ENCODE measurements at regions not wholly inside any gene's neighbourhood (a gene's known extent, or its start where the extent isn't known, plus 50 kb on each side); places are given as distances from the start of the nearest gene placed in this dataset.

DNA sequence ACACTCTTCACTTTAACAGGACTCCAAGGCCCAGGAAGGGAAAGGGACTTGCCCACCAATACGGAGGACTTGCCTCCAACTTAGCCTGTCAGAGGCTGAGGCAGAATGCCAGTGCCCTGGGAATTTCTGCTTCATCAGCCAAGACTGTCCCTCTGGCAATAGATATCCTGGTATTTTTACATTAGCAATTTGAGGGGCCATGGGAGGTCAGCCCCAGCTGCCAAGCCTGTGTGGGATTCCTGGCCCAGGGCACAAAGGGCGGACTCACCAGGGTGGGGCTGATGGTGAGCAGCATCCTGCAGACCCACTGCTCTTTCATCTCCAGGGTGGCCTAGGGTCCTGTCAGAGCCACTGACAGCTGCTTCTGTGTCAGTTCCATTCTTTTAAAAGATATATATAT, 78.3 kb upstream of the CIBAR2 start:
- DNase-seq: no peak

- DNase-seq: no peak
Measured at GRCh38 chr16:85191341-85191965, 79.2 kb upstream of the CIBAR2 start.

DNA sequence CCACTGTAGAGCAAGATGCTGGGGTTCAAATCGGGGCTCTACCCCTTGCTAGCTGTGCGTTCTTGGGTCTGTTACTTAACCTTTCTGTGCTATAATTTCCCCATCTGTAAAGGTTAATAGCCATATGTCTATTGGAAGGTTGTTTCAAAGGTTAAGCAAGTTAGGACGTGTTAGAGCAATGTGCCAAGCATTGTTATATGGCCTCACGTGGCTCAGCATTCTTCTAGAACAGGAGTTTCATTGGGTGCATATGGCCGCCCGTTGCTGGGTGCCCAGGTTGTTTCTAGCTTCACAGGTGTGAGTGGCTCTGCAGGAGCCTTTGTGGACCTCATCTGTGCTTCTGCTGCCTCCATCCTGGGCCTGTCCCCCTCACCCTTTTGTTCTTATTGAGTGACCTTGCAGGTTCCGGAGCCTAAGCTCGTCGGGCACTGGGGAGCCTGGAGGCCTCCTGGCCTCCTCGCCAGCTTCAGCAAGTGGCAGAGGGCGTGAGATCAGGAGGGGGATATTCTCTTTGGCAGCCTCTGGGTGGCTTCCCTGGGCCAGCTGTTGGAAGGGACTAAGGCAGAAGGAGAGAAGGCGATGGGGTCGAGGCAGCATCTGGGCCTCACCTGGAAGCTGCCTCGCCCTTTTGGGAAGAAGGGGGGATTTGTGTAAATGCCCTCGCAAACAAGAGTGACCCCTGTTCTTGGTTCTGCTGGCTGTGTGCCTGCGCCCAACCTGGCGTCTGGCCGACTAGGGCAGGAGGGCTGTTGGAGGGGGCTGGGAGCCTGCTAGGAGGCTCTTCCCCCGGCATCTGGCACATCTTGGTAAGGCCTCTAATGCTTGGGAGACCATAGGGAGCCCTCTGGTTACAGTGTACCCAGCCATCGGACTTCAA, 80.2 kb upstream of the CIBAR2 start:
- no peak for DNase-seq

DNA sequence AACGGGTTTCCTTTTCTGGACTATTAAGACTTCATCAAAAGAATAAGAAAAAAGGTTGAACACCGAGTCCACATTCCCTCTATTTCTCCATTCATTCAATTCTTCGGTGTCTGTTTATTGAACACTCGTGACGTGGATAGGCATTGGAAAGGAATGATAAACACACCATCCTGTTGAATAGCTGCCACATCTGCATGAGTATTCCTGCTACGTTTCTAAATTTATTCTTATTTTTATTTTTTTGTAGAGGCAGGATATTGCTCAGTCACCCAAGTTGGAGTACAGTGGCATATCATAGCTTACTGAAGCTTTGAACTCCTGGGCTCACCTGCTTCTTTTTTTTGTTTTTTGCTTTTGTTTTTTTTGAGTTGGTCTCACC, 80.8 kb upstream of the CIBAR2 start:
- no peak for DNase-seq

GRCh38 chr16:85193876-85194275, 81.6 kb upstream of the CIBAR2 start:
- no peak for DNase-seq

DNA sequence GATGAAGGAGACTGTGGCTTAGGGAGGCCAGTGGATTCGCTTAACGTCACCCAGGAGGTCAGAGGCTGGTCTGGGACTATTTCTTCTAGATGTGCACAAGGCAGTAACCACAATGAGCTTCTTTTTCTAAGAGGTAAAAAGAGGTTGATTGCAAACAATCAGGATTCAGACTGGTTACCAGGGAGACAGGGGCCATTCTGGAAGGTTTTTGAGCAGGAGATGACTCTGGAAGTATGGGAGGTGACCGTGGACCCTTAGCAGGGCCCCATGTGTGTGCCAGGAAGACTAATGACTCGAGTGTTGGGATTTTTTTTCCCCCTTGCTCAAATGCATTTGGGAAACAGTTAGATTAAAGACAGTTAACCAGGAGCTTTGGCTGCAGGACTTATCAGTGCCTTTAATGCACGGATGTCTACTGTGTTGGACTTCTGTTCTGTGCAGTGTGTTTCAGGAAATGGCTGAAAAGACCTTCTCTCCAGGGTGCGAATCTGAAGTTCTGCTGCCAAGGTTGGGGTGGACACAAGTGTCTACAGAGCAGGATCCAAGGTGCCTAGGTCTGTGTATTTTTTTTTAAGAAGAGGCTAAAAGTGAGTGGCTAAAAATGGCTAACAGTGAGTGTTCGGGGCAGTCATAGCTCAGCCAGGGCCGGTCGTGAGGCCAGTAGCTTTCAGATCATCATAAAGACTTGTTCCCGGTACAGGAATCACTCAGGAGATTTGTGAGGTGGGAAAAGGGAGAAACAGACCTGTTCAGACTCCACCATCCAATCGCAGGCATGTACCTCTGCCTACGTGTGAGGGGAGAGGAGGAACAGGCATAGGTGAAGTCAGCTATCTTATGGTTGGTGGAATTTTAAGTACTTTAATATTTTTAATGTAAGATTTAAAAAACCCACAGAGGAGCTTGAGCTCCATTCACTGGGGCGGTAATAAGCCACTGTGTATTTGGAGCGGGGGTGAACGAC, 82.3 kb upstream of the CIBAR2 start:
- no peak for DNase-seq

DNA sequence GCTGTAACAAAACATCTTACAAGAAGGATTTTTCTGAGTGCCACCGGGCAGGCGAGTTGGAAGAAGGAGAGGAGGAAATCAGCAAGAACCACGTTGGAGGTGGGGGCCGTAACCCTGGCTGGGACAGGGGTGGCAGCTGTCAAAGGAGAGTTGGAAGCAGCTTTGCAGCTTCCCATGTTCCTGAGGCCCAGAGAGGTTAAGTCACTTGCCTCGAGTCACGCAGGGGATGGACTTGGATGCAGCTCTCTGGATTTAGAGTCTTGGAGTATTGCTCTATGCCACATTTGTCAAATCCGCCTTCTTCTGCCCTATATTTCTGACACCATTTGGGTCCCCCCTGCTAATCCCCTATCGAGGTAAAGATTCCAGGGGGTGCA, 83.0 kb upstream of the CIBAR2 start:
- no peak for DNase-seq

DNA sequence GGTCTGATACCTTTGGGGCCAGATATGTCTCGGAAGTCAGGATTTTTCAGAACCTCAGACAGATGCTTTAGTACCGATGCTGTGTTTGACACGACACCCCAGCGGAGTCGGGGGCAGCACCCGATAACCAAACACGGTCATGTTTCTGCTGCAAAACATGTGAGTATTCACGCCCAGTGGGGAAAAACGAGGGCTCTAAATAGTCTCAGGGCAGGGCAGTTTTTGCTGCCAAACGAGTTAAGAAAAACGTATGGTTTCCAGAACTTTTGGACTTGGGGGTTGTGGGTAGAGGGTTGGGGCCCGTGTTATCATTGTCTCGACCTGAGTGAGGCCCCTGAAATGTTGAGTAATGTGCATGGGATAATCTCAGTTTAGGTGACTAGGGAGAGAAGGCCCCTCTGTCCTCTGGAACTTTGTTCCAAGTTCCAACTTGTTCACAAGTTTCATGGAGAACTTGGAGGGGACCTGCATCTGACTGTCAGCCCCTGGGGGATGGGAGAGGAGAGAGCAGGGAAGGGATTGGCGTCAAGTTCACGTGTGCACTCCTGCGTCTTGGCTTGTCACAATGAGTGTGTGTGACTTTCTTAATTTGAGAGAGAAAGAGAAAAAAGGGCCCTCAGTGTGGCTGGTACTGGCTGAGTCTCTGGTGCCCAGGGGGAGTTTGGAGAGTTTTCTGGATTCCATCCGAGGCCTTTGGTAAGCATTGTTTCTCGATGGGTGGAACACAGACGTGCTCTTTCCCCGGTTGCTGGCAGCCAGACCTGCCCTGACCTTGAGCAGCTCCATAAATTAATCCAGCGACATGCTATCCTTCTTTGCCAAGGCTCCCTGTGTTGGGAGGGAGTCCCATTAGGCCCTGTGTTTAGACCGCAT, 83.9 kb upstream of the CIBAR2 start:
- no peak for DNase-seq

GRCh38 chr16:85196976-85197375, 84.7 kb upstream of the CIBAR2 start:
- DNase-seq: no peak

DNA sequence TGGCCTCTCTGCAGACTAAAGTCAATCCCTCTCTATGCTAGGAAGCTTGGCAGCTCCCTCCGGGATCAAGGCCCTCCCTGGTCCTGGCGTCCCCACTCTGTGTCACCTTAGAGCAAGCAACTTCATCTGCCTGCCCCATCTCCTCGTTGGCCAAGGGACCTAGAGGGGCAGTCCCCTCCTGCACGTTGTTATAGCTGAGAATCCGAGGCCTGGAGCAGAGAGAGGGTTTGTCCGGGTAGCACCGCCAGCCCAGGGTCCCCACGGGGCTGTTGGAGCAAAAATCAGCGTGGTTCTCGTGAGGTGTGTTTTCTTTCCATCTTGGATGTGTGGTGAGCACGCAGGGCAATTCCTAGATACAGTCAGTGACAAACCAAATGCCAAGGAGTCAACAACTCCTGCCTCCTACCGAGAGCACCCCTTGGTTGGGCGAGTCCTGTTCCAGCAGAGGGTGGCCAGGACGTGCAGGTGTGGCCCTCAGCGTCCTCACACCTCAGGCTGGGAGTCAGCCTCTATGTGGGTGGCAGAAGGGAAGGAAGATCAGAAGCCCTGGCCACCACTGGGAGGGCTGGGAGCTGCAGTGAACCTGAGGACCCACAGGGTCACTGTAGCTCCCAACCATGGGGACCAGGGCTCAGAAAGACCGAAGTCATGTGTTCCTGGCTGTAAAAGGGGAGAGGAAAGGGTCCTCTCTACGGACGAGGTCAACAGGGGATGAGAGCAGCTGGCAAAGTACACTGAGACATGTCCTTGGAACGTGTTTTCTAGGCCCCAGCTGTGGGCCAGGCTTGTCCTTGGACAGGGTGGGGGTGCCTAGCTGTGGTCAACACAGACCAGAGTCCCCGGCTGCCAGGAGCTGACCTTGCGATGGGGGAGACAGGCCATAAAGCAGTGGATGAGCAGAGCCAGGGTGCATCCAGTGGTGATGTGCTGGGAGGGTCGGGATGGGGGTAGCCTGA, 85.6 kb upstream of the CIBAR2 start:
- no peak for DNase-seq

DNA sequence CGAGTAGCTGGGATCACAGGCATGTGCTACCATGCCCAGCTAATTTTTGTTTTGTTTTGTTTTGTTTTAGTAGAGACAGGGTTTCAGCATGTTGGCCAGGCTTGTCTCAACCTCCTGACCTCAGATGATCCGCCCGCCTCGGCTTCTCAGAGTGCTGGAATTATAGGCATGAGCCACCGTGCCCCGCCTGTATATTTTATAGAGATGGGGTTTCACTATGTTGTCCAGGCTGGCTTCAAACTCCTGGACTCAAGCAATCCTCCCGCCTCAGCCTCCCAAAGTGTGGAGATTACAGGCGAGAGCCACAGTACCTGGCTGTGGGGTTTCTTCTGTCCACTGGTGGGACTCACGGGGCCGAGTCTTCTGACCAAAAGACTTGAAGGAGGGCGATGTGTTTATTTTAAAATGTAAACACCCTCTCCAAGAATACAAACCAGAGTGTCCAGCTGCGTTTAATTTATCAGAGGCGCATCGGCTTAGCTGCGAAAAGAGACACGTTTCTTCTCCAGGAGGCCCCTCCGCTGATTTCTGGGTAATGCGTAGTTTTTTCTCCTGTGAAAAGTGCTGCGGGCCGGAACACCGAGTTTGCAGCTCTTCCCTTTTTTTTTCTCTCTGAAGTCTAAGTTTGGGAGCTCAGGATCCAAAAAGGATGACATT, 86.9 kb upstream of the CIBAR2 start:
- DNase-seq: no peak

DNA sequence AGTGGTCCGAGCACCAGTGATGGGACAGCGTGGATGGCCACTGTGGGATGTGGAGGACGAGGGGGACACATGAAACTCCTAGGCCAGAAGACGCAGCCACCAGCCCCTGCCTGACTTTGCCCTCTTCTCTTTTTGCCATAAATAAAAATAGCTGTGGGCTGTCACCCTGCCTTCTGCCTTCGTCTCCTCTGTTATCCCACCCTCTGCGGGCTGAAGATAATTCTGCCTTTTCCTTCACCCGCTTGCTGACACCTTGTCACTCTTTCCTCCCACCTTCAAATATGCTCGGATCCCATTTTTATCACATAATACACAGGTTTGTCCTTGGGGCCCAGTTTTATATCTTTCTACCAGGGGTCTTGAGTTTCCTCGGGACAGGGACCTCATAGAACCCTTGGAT, 87.6 kb upstream of the CIBAR2 start:
- no peak for DNase-seq

DNA sequence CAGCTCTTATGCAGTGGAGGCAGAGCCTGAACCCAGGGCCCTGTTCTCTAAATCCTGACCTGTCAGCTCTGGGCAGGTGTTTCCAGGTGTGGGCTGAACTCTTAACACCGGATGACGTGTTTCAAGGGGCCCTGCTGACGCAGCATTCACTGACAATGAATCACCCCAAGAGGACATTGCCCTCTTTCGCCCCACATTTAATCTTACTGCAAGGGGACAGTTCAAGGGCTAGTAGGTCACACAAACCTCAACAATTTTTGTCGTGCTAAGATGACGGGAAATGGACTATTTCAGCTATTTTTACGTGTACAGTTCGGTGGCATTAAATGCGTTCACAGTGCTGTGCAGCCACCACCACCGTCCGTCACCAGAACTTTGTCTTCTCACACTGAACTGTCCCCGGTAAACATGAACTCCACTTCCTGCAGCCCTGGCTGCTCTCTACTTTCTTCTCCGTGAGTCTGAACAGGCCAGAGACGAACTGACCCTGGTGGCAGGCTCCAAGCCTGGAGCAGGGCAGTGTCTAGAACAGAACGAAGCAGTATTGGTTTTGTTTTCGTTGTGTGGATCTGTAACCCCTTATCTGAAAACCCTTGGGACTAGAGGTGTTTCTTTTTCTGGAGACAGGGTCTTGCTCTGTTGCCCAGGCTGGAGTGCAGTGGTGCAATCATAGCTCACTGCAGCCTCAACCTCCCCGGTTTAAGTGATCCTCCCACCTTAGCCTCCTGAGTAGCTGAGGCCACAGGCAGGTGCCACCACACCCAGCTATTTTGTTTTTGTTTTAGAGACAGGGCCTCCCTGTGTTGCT, 88.4 kb upstream of the CIBAR2 start:
- DNase-seq: no peak

DNA sequence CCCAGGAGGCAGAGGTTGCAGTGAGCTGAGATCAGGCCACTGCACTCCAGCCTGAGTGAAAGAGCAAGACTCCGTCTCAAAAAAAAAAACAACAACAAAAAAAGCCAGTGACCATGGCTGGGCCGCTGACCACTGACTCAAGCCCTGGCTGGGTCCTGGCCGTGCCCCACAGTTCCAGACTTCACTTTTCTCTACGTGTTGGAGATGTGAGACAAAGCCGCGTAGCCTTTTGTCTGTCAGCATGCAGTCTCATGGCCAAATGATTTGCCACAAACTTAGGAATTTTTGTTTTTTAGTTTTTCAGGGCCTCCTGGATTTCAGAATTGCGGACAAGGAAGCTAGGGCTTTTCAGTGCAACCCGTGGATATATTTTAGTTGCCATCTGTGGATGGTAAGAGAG, 89.3 kb upstream of the CIBAR2 start:
- no peak for DNase-seq

GRCh38 chr16:85202051-85202601, 89.9 kb upstream of the CIBAR2 start:
- DNase-seq: no peak

DNA sequence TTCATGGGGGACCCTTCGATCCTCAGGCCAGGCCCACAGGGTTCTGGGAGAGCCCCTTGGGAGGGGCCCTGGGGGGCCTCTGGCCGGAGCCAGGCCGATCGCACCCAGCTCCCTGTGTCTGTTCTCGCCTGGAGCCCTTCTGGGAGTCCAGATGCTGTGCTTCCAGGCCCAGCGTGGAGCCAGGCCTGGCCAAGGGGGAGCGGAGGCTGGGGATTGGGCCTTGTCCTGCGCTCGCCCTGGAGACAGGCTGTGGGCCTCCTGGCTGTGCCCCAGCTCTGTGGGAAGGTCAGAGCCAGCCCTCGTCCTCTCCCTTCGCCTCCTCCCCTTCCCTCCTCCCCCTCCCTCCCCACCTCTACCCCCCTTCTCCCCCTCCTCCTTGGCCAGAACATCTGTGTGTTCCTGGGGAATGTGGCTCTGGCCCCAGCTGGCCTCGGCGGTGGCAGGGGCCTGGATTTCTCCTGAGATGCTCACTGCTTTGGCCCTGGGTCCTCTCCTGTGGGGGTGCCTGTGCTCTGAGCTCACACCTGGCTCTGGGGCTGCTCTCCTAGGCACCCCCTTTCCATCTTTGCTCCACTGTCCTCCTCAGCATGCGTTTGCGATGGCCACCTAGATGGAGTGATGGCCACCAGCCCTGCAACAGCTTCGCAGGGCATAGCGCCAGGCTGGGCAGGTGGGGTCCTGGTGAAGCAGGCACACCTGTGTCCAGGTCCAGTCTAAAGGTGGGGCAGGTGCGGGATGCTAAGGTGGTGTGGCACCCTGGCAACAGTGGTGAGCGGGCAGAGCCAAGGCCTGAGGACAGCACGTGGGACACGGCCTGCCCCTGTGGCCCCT, 90.6 kb upstream of the CIBAR2 start:
- peak; percentile 89 for DNase-seq

DNA sequence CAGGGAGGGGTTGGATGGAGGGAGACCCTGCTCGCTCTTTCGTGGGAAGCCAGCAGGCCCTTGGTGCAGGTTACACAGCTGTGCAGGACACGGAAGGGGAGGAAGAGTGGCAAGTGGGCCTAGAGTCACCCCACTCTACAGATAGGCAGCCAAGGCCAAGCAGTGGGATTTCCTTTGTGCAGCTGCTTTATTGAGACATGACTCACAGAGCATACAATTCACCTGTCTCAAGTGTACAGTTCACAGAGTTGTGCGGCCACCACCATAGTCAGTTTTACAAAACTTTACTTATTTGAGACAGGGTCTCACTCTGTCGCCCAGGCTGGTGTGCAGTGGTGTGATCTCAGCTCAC, 91.2 kb upstream of the CIBAR2 start:
- DNase-seq: no peak

GRCh38 chr16:85204242-85205010, 92.2 kb upstream of the CIBAR2 start:
- no peak for DNase-seq

Measured in left hindlimb (tissue), 1 donor.